Sigmoid colon (tissue), 6 donors: ENCODE measurements at regions not wholly inside any gene's neighbourhood (a gene's known extent, or its start where the extent isn't known, plus 50 kb on each side); places are given as distances from the start of the nearest gene placed in this dataset.

ENCODE experiments used
- DNase-seq: peaks from one replicate; pipeline ENCODE4 v3.0.0-alpha.2; 2019
- H3K27ac ChIP-seq, 4 donors: fragments of 200-600 bp; sonication (generic); one replicate each; pipeline ENCODE4 v1.5.1; 2016 to 2019; ENCODE audit warnings: mild to moderate bottlenecking in 1 of 4
- H3K27me3 ChIP-seq, 3 donors: fragments of 200-600 bp; sonication (generic); one replicate each; pipeline ENCODE4 v1.5.1; 2019; ENCODE audit warnings: mild to moderate bottlenecking in 1 of 3
- H3K36me3 ChIP-seq, 4 donors: fragments of 200-600 bp; sonication (generic); one replicate each; pipeline ENCODE4 v1.5.1; 2016 to 2019
- H3K4me1 ChIP-seq, 4 donors: fragments of 200-600 bp; sonication (generic); one replicate each; pipeline ENCODE4 v1.5.1; 2017 to 2019
- H3K4me3 ChIP-seq, 4 donors: fragments of 200-600 bp; sonication (generic); one replicate each; pipeline ENCODE4 v1.5.1; 2017 to 2019; ENCODE audit warnings: mild to moderate bottlenecking in 2 of 4, moderate library complexity in 1 of 4
- H3K9me3 ChIP-seq, 4 donors: fragments of 200-600 bp in 3 of 4; sonication (generic) in 3 of 4; one replicate each; pipeline versions ENCODE4 v1.5.1 to v1.6.1; 2013 to 2019
- EP300 ChIP-seq, 4 donors: sonication (generic); formaldehyde crosslinking; IDR thresholded peaks; one replicate each; pipeline ENCODE4 v1.6.1; 2017; ENCODE audit warnings: antibody characterized with exemption in 4 of 4
- POLR2A ChIP-seq, 2 donors: fragments of 450-650 bp; IDR thresholded peaks; one replicate each; pipeline ENCODE4 v1.6.1; 2016; ENCODE audit warnings: antibody characterized with exemption in 2 of 2, mild to moderate bottlenecking in 2 of 2, moderate library complexity in 2 of 2
- POLR2AphosphoS5 ChIP-seq, 4 donors: sonication (generic); formaldehyde crosslinking; IDR thresholded peaks; one replicate each; pipeline ENCODE4 v1.6.1; 2017; ENCODE audit warnings: antibody characterized with exemption in 4 of 4
- WGBS, 2 donors: extraction: QIAGEN DNeasy Blood & Tissue Kit; methylation state at CpG; one replicate each; pipeline ENCODE4 v1.1.7; 2013; 5-methylcytosine and 5-hydroxymethylcytosine counted together
- intact Hi-C: fragments of 100-400 bp; cut with DNase I; formaldehyde crosslinking; loops from one replicate; pipeline ENCODE4 v1.15.1; 2023
- TF ChIP-seq, protein P1 (sequence below), 4 experiments: fragments of 450-650 bp in 3 of 4; fragments of 200-600 bp in 1 of 4; IDR thresholded peaks; one replicate each; pipeline ENCODE4 v1.5.1; 2016 to 2019; ENCODE audit warnings: antibody characterized with exemption in 4 of 4, mild to moderate bottlenecking in 3 of 4, moderate library complexity in 2 of 4
- donor health status: healthy with polysubstance abuse.
- donor health status: healthy.

DNA sequence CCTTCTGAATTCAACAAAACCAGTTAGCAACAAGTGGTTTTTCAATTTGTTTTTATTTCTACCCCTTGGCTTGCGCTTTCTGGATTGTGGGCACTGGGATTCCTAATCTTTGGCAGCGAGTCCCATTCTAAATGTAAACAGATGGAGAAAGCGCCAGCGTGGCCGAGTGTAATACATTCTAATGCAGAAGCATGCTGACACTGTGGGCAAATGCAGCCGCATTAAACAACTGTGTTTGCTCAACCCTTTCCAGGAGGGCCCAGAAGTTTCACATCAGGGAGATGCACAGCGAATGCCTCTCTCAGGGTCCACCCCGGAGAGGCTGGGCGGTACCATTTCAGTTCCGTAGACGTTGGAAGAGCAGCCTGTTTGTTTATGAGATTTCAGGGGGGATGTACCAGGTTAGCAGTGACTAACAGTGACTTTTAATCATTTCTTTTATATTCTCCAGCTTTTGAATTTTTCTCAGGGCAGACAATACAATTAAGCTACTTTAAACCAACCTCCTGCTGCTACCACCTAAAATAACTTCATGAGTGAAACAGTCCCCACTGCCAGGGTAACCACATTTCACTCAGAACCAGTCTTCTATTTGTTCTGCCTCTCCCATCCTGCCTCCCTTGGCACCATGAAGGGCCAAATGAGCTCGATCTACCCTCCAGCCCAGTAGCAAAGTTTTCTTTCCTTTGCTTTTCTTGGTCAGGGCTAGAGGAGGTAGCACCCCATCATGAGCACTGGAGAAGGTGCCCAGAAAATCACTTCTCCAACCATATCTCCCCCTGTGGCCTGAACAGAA is 164.2 kb upstream of the ITGB1 start:
- Histone ChIP-seq H3K4me1 (peaks cover 0 to 11% (median 7%) of the 10 kb centered on the region in 4 donors), H3K27me3 (no peaks in the 10 kb centered on the region), H3K27ac (peak overlapping the region in 1 of 4 donors; percentile 16), H3K4me3 (peak overlapping the region in 1 of 4 donors; percentile 5), H3K9me3 (no peaks in the 10 kb centered on the region), H3K36me3 (no peaks in the 10 kb centered on the region)
- 48 to 70% methylated on average over 12 of the region's 12 CpGs for WGBS, 2 donors
- TF ChIP-seq POLR2A (IDR thresholded peaks at IDR 0.05) (no peak), EP300 (IDR thresholded peaks at IDR 0.05) (no peak)
- TF ChIP-seq, protein P1, sequence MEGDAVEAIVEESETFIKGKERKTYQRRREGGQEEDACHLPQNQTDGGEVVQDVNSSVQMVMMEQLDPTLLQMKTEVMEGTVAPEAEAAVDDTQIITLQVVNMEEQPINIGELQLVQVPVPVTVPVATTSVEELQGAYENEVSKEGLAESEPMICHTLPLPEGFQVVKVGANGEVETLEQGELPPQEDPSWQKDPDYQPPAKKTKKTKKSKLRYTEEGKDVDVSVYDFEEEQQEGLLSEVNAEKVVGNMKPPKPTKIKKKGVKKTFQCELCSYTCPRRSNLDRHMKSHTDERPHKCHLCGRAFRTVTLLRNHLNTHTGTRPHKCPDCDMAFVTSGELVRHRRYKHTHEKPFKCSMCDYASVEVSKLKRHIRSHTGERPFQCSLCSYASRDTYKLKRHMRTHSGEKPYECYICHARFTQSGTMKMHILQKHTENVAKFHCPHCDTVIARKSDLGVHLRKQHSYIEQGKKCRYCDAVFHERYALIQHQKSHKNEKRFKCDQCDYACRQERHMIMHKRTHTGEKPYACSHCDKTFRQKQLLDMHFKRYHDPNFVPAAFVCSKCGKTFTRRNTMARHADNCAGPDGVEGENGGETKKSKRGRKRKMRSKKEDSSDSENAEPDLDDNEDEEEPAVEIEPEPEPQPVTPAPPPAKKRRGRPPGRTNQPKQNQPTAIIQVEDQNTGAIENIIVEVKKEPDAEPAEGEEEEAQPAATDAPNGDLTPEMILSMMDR (IDR thresholded peaks at IDR 0.05), result no peak
- no peak for DNase-seq
- intact Hi-C loops, result no loop called here

DNA sequence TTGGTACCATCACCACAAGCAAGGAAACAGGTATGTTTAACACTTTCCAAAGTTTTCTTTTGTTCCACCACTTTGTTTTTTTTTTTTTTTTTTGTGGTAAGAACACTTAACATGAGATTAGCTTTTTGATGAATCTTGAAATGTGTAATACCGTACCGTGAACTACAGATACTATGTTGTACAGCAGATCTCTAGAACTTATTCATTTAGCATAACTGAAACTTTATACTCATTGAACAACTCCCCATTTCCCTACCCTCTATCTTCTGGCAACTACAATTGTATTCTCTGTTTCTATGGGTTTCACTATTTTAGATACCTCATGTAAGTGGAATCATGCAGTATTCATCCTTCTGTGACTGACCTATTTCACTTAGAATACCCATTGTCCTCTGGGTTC is 162.7 kb upstream of the ITGB1 start:
- intact Hi-C loops, result no loop called here
- 82 to 92% methylated on average over 2 of the region's 2 CpGs for WGBS, 2 donors
- TF ChIP-seq POLR2AphosphoS5 (IDR thresholded peaks at IDR 0.05) (no peak), POLR2A (IDR thresholded peaks at IDR 0.05) (no peak), EP300 (IDR thresholded peaks at IDR 0.05) (no peak)
- TF ChIP-seq, protein P1 (IDR thresholded peaks at IDR 0.05), result no peak

DNA sequence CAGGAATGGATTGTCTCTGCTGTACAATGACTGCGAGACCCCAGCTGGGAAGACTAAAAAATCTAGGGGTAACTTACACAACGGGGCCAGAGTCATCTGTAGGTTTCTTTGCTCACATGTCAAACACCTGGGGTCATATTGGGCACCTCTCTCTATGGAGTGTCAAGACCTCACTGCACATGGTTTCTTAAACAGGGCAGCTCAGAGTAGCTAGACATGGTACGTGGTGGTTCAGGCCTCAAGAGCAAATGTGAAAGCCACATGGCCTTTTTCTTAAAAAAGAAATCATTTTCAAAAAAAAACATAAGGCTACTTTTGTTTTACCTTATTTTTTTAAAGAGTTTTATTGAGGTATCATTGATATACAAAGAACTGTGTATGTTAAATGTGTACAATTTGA is 162.2 kb upstream of the ITGB1 start:
- Histone ChIP-seq H3K36me3 (no peaks in the 10 kb centered on the region), H3K9me3 (no peaks in the 10 kb centered on the region), H3K27me3 (no peaks in the 10 kb centered on the region), H3K4me3 (no peak overlapping the region), H3K4me1 (peaks cover 0 to 11% (median 7%) of the 10 kb centered on the region in 4 donors), H3K27ac (no peak overlapping the region)
- TF ChIP-seq, protein P1 (IDR thresholded peaks at IDR 0.05), result no peak
- no peak for TF ChIP-seq POLR2AphosphoS5 (IDR thresholded peaks at IDR 0.05)
- no peak for TF ChIP-seq EP300 (IDR thresholded peaks at IDR 0.05)
- no peak for TF ChIP-seq POLR2A (IDR thresholded peaks at IDR 0.05)
- DNase-seq, result no peak
- WGBS, 2 donors, result 84% methylated on average over 3 of the region's 3 CpGs
- intact Hi-C loops, result no loop called here

More for the DNA sequence above, 162.7 kb upstream of the ITGB1 start:
- DNase-seq, result no peak
- H3K4me1 ChIP-seq, result peaks cover 0 to 11% (median 7%) of the 10 kb centered on the region in 4 donors
- H3K9me3 ChIP-seq, result no peaks in the 10 kb centered on the region
- no peaks in the 10 kb centered on the region for H3K27me3 ChIP-seq
- H3K4me3 ChIP-seq, result no peak overlapping the region
- H3K27ac ChIP-seq, result no peak overlapping the region
- H3K36me3 ChIP-seq, result no peaks in the 10 kb centered on the region

DNA sequence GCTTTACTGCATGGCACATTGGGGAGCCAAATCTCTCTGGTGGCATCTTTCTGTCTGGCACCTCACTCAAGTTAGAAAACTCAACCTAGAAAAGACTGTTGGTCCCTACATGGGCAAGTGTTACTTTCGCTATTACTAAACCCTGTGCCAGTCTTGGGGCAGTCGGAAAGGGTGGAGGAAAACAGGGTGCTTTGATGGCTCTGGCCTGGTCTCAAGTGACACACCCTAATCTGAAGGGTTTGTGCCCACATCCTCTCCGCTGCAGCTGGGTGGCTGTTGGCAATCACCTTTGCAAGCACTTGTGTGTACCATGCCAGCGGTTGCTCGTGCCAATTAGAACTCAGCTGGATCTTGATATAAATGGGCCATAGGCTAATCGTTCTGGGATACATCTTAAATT is 159.8 kb upstream of the ITGB1 start:
- no peak for TF ChIP-seq POLR2AphosphoS5 (IDR thresholded peaks at IDR 0.05)
- WGBS, 2 donors, result 89 to 92% methylated on average over 6 of the region's 6 CpGs
- no peaks in the 10 kb centered on the region for H3K27me3 ChIP-seq
- no peak overlapping the region for H3K27ac ChIP-seq
- no peaks in the 10 kb centered on the region for H3K36me3 ChIP-seq
- intact Hi-C loops, result no loop called here
- H3K4me3 ChIP-seq, result no peak overlapping the region
- H3K4me1 ChIP-seq, result peaks cover 0 to 11% (median 7%) of the 10 kb centered on the region in 4 donors
- no peak for DNase-seq
- H3K9me3 ChIP-seq, result no peaks in the 10 kb centered on the region

DNA sequence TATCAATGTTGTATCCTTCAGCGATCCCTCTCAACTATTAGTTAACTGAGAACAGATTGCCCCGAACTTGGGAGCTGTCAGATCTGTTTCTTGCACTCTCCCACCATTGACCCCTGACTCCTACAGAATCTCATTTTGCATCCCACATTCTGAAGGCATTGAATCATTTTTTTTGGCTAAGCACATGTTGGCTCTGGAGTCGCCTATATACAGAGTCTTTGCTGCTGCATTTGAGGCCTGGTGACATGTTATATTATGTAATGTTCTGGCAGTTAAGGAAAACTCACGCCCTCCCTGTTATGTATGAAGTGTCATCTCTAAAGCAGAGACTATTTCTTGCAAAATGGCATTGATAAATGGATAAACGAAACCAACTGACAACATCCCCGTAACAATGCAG is 159.2 kb upstream of the ITGB1 start:
- no peak for DNase-seq
- H3K27me3 ChIP-seq, result no peaks in the 10 kb centered on the region
- H3K4me3 ChIP-seq, result no peak overlapping the region
- H3K4me1 ChIP-seq, result peaks cover 0 to 7% (median 4%) of the 10 kb centered on the region in 4 donors
- WGBS, 2 donors, result 89 to 92% methylated on average over 6 of the region's 6 CpGs
- intact Hi-C loops, result no loop called here
- H3K27ac ChIP-seq, result no peak overlapping the region
- H3K36me3 ChIP-seq, result no peaks in the 10 kb centered on the region
- TF ChIP-seq, protein P1 (IDR thresholded peaks at IDR 0.05), result no peak
- TF ChIP-seq POLR2A (IDR thresholded peaks at IDR 0.05) (no peak), EP300 (IDR thresholded peaks at IDR 0.05) (no peak)
- H3K9me3 ChIP-seq, result no peaks in the 10 kb centered on the region
